Kidney (tissue), 13 donors: ENCODE measurements at regions not wholly inside any gene's neighbourhood (a gene's known extent, or its start where the extent isn't known, plus 50 kb on each side); places are given as distances from the start of the nearest gene placed in this dataset.
"Not testable (repeated sequence)": the region's sequence is repeated elsewhere in the genome, so short reads cannot be mapped to it uniquely, and the experiment has no call there.

Source experiments
- DNase-seq, 5 donors: peaks; one replicate each; pipeline ENCODE4 v3.0.0-alpha.2; 2013 to 2020
- FAIRE-seq: peaks from 2 replicates; lab custom pipeline; 2012; peaks lifted over from hg19 to GRCh38; lab: Jason Lieb, UNC
- H3K27ac ChIP-seq, 2 donors: one replicate each; pipeline ENCODE4 v1.7.0; 2013; ENCODE audit warnings: low read depth in 2 of 2, low read length in 2 of 2, inconsistent platforms in 1 of 2
- H3K27me3 ChIP-seq: one replicate; pipeline ENCODE4 v1.7.1; 2013; ENCODE audit warnings: low read length, inconsistent platforms; ENCODE audit not compliant: control insufficient read depth, insufficient read depth
- H3K36me3 ChIP-seq, 3 donors: one replicate each; pipeline versions ENCODE4 v1.7.0 to v1.7.1; 2013; ENCODE audit warnings: low read length in 3 of 3, control low read depth in 1 of 3, inconsistent platforms in 1 of 3; ENCODE audit not compliant: insufficient read depth in 3 of 3, control insufficient read depth in 2 of 3
- H3K4me1 ChIP-seq, 3 donors: one replicate each; pipeline versions ENCODE4 v1.7.0 to v1.7.1; 2013; ENCODE audit warnings: low read length in 3 of 3, inconsistent platforms in 1 of 3, low read depth in 1 of 3; ENCODE audit not compliant: control insufficient read depth in 2 of 3, insufficient read depth in 2 of 3
- H3K4me3 ChIP-seq, 3 donors: one replicate each; pipeline versions ENCODE4 v1.7.0 to v1.8.1; 2013; ENCODE audit warnings: low read length in 3 of 3, control low read depth in 1 of 3, inconsistent platforms in 1 of 3
- H3K9ac ChIP-seq, 3 donors: one replicate each; pipeline versions ENCODE4 v1.7.0 to v1.7.1; 2013; ENCODE audit warnings: low read length in 3 of 3, control low read depth in 1 of 3, inconsistent platforms in 1 of 3
- H3K9me3 ChIP-seq, 3 donors: one replicate each; pipeline versions ENCODE4 v1.7.0 to v1.7.1; 2013; ENCODE audit warnings: low read length in 3 of 3, control low read depth in 1 of 3, inconsistent platforms in 1 of 3; ENCODE audit not compliant: control insufficient read depth in 2 of 3, insufficient read depth in 1 of 3
- intact Hi-C: fragments of 100-400 bp; cut with DNase I; formaldehyde crosslinking; loops from one replicate; pipeline ENCODE4 v1.11.1; 2022
- TF ChIP-seq, protein P1 (sequence below): IDR thresholded peaks from 3 replicates; pipeline ENCODE4 v1.5.1; 2012; ENCODE audit warnings: mild to moderate bottlenecking, moderate library complexity, borderline replicate concordance; ENCODE audit not compliant: insufficient read depth; ENCODE audit errors: extremely low read depth
- donor health status: control.
- donor health status: control.
- donor health status: control.
- donor health status: control.
- donor health status: control.
- donor health status: DM: yes; HTN: yes; CAD: no.
- donor health status: Normal renal cell carcinoma (clear cell type).

DNA sequence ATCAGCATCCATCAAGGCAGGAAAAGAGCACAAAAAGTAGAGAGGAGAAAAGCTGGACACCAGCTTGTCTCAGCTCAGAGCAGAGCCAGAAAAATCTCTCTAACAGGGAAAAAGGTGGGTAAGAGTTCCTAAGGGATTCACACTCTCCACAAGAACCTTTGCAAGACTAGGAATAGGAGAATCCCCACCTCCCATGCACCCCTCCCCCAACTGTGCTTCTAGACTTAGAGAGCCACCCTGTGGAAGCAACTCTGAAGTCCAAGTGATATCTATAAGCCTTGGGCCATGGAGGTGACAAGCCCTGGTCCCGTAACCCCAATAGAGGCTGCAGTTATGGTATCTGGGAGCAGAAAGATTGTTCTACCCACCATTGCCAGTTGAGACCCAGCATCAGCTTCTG lies 267.6 kb upstream of the MTMR8 start:
- Histone ChIP-seq H3K9me3 (no peaks in the 10 kb centered on the region), H3K27ac (no peak overlapping the region), H3K36me3 (no peaks in the 10 kb centered on the region), H3K4me1 (no peaks in the 10 kb centered on the region), H3K9ac (no peak overlapping the region), H3K4me3 (no peak overlapping the region), H3K27me3 (no peaks in the 10 kb centered on the region)
- intact Hi-C loops: no loop called here
- TF ChIP-seq, protein P1, sequence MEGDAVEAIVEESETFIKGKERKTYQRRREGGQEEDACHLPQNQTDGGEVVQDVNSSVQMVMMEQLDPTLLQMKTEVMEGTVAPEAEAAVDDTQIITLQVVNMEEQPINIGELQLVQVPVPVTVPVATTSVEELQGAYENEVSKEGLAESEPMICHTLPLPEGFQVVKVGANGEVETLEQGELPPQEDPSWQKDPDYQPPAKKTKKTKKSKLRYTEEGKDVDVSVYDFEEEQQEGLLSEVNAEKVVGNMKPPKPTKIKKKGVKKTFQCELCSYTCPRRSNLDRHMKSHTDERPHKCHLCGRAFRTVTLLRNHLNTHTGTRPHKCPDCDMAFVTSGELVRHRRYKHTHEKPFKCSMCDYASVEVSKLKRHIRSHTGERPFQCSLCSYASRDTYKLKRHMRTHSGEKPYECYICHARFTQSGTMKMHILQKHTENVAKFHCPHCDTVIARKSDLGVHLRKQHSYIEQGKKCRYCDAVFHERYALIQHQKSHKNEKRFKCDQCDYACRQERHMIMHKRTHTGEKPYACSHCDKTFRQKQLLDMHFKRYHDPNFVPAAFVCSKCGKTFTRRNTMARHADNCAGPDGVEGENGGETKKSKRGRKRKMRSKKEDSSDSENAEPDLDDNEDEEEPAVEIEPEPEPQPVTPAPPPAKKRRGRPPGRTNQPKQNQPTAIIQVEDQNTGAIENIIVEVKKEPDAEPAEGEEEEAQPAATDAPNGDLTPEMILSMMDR: no peak
- FAIRE-seq: no peak
- DNase-seq: no peak

DNA sequence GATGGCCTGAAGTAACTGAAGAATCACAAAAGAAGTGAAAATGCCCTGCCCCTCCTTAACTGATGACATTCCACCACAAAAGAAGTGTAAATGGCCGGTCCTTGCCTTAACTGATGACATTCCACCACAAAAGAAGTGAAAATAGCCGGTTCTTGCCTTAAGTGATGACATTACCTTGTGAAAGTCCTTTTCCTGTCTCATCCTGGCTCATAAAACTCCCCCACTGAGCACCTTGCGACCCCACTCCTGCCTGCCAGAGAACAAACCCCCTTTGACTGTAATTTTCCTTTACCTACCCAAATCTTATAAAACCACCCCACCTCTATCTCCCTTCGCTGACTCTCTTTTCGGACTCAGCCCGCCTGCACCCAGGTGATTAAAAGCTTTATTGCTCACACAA lies 262.0 kb upstream of the MTMR8 start:
- FAIRE-seq, H3K27ac ChIP-seq, DNase-seq, H3K27me3 ChIP-seq, H3K36me3 ChIP-seq, H3K4me1 ChIP-seq, intact Hi-C loops, H3K4me3 ChIP-seq, H3K9me3 ChIP-seq, H3K9ac ChIP-seq: not testable (repeated sequence)

DNA sequence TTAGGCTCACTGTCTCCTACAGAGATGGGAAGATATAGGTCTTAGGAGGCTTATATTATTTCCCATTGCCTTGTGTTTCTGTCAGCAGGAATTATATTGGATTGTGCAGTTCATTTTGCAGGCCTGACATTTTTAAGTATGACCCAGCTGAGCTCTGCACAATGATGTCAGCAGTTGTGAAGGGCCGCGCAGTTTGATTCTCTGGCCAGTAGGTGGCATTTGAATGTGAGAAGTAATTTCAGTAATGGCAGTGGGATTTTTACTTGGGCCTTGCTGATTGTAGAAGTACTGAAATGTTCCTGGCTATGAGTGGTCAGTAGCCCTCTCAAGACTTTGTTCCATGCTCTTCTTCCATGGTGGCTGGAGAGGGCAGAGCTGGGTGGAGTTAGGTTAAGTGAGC lies 247.2 kb upstream of the MTMR8 start:
- intact Hi-C loops: no loop called here
- Histone ChIP-seq H3K27me3 (no peaks in the 10 kb centered on the region), H3K4me3 (no peak overlapping the region), H3K9ac (no peak overlapping the region), H3K9me3 (no peaks in the 10 kb centered on the region), H3K36me3 (no peaks in the 10 kb centered on the region), H3K4me1 (no peaks in the 10 kb centered on the region), H3K27ac (no peak overlapping the region)
- FAIRE-seq: no peak
- no peak for DNase-seq
- TF ChIP-seq, protein P1: no peak
